ENCODE measurements at regions not wholly inside any gene's neighbourhood (a gene's known extent, or its start where the extent isn't known, plus 50 kb on each side); places are given as distances from the start of the nearest gene placed in this dataset.
A peak's percentile ranks its signal among the peaks of the same experiment; 100 is the strongest.

- H3K27me3 ChIP-seq (ENCODE audit: insufficient read depth, low read depth) = no peaks in the 10 kb centered on the region
- intact Hi-C loops (cut with micrococcal nuclease; ENCODE audit: unreplicated experiment) = no loop called here
- no peaks in the 10 kb centered on the region for H4K20me1 ChIP-seq (ENCODE audit: insufficient read depth)
- H3K79me2 ChIP-seq (ENCODE audit: low read depth) = no peaks in the 10 kb centered on the region
- no peaks in the 10 kb centered on the region for H3K4me1 ChIP-seq (replicated peaks; ENCODE audit: insufficient read depth)
- H2AFZ ChIP-seq = no peak overlapping the region
- DNase-seq = no peak
- H3K36me3 ChIP-seq (ENCODE audit: low read depth) = no peaks in the 10 kb centered on the region
- H3K27ac ChIP-seq = no peak overlapping the region
- H3K9me3 ChIP-seq (ENCODE audit: insufficient read depth, low read depth) = no peaks in the 10 kb centered on the region
- no peaks in the 10 kb centered on the region for H3F3A ChIP-seq (ENCODE audit: insufficient read depth, low read depth)
- TF ChIP-seq CTCF (conservative IDR thresholded peaks at IDR 0.05) (no peak), EZH2 (IDR thresholded peaks at IDR 0.05; ENCODE audit: low read depth) (no peak)
- no peak overlapping the region for H3K4me3 ChIP-seq
- ChIA-PET POLR2A (ENCODE audit: unreplicated experiment) (no interaction called here), CTCF (no interaction called here)
- no peaks in the 10 kb centered on the region for H3K9me2 ChIP-seq (ENCODE audit: insufficient read depth)
- H3K4me2 ChIP-seq = no peak overlapping the region
- no TSS peak for BruUV-seq (replicated peaks)
These were observed 94.6 kb upstream of the FAM204A start for GRCh38 chr10:118436742-118437141.

- intact Hi-C loops (cut with micrococcal nuclease; ENCODE audit: unreplicated experiment) = no loop called here
- H3K27me3 ChIP-seq (ENCODE audit: insufficient read depth, low read depth) = no peaks in the 10 kb centered on the region
- H3K4me2 ChIP-seq = no peak overlapping the region
- H3K36me3 ChIP-seq (ENCODE audit: low read depth) = no peaks in the 10 kb centered on the region
- no peak overlapping the region for H3K4me3 ChIP-seq
- ChIA-PET POLR2A (ENCODE audit: unreplicated experiment) (no interaction called here), CTCF (no interaction called here)
- no peaks in the 10 kb centered on the region for H3F3A ChIP-seq (ENCODE audit: insufficient read depth, low read depth)
- no TSS peak for BruUV-seq (replicated peaks)
- no peak for DNase-seq
- no peak overlapping the region for H3K27ac ChIP-seq
- H2AFZ ChIP-seq = no peak overlapping the region
- no peak for TF ChIP-seq CTCF (conservative IDR thresholded peaks at IDR 0.05)
- no peak for TF ChIP-seq EZH2 (IDR thresholded peaks at IDR 0.05; ENCODE audit: low read depth)
- no peaks in the 10 kb centered on the region for H3K9me2 ChIP-seq (ENCODE audit: insufficient read depth)
- no peaks in the 10 kb centered on the region for H4K20me1 ChIP-seq (ENCODE audit: insufficient read depth)
- H3K4me1 ChIP-seq (replicated peaks; ENCODE audit: insufficient read depth) = no peaks in the 10 kb centered on the region
- no peaks in the 10 kb centered on the region for H3K9me3 ChIP-seq (ENCODE audit: insufficient read depth, low read depth)
- H3K79me2 ChIP-seq (ENCODE audit: low read depth) = no peaks in the 10 kb centered on the region
These were observed 88.1 kb upstream of the FAM204A start for GRCh38 chr10:118430190-118430589.

GRCh38 chr10:118423800-118424442 is 81.8 kb upstream of the FAM204A start:
- no peaks in the 10 kb centered on the region for H3K36me3 ChIP-seq (ENCODE audit: low read depth)
- CTCF ChIA-PET = no interaction called here
- POLR2A ChIA-PET (ENCODE audit: unreplicated experiment) = no interaction called here
- intact Hi-C loops (cut with micrococcal nuclease; ENCODE audit: unreplicated experiment) = loop anchor here (1.0 to 10.0 kb wide), 2 partner anchors 82 to 159 kb away; partner anchors contain the start of gene FAM204A
- TF ChIP-seq EZH2 (IDR thresholded peaks at IDR 0.05; ENCODE audit: low read depth) (no peak), CTCF (conservative IDR thresholded peaks at IDR 0.05) (peak; percentile 81)
- H3K9me3 ChIP-seq (ENCODE audit: insufficient read depth, low read depth) = no peaks in the 10 kb centered on the region
- H3F3A ChIP-seq (ENCODE audit: insufficient read depth, low read depth) = no peaks in the 10 kb centered on the region
- no TSS peak for BruUV-seq (replicated peaks)
- no peaks in the 10 kb centered on the region for H3K27me3 ChIP-seq (ENCODE audit: insufficient read depth, low read depth)
- H3K79me2 ChIP-seq (ENCODE audit: low read depth) = no peaks in the 10 kb centered on the region
- no peaks in the 10 kb centered on the region for H3K4me1 ChIP-seq (replicated peaks; ENCODE audit: insufficient read depth)
- no peak overlapping the region for H3K4me3 ChIP-seq
- no peak overlapping the region for H3K4me2 ChIP-seq
- no peaks in the 10 kb centered on the region for H4K20me1 ChIP-seq (ENCODE audit: insufficient read depth)
- H3K27ac ChIP-seq = no peak overlapping the region
- no peaks in the 10 kb centered on the region for H3K9me2 ChIP-seq (ENCODE audit: insufficient read depth)
- H2AFZ ChIP-seq = no peak overlapping the region
- DNase-seq = peak; percentile 61 to 72
